Vagina (tissue), 2 donors: ENCODE measurements at regions not wholly inside any gene's neighbourhood (a gene's known extent, or its start where the extent isn't known, plus 50 kb on each side); places are given as distances from the start of the nearest gene placed in this dataset.

Experiments
- DNase-seq, 2 donors: peaks; one replicate each; pipeline ENCODE4 v3.0.0-alpha.2; 2017; ENCODE audit errors: extremely low spot score in 2 of 2
- H3K27ac ChIP-seq: fragments of 200-600 bp; sonication (generic); one replicate; pipeline ENCODE4 v1.5.1; 2019
- H3K27me3 ChIP-seq: fragments of 200-600 bp; sonication (generic); one replicate; pipeline ENCODE4 v1.5.1; 2019
- H3K36me3 ChIP-seq, 2 donors: fragments of 200-600 bp; sonication (generic); one replicate each; pipeline ENCODE4 v1.5.1; 2017 to 2019
- H3K4me1 ChIP-seq: fragments of 200-600 bp; sonication (generic); one replicate; pipeline ENCODE4 v1.5.1; 2019
- H3K4me3 ChIP-seq, 2 donors: fragments of 200-600 bp; sonication (generic); 1 replicate in 1 of 2; 2 replicates in 1 of 2; pipeline ENCODE4 v1.5.1; 2016 to 2019
- H3K9me3 ChIP-seq: fragments of 200-600 bp; sonication (generic); one replicate; pipeline ENCODE4 v1.5.1; 2019
- CTCF ChIP-seq, 3 experiments: fragments of 450-650 bp in 2 of 3; fragments of 200-600 bp in 1 of 3; sonication (generic) in 1 of 3; IDR thresholded peaks; one replicate each; pipeline ENCODE4 v1.5.1; 2017 to 2019; ENCODE audit warnings: antibody characterized with exemption in 3 of 3, mild to moderate bottlenecking in 2 of 3, moderate library complexity in 2 of 3
- POLR2A ChIP-seq, 2 donors: fragments of 450-650 bp; IDR thresholded peaks; one replicate each; pipeline ENCODE4 v1.6.1; 2017; ENCODE audit warnings: antibody characterized with exemption in 2 of 2, mild to moderate bottlenecking in 2 of 2, moderate library complexity in 2 of 2
- POLR2AphosphoS5 ChIP-seq, 2 donors: sonication (generic); formaldehyde crosslinking; IDR thresholded peaks; one replicate each; pipeline ENCODE4 v1.9.0; 2017; ENCODE audit warnings: antibody characterized with exemption in 2 of 2, mild to moderate bottlenecking in 2 of 2, low read depth in 1 of 2; ENCODE audit not compliant: insufficient read depth in 1 of 2
- intact Hi-C: fragments of 100-400 bp; cut with DNase I; formaldehyde crosslinking; loops from one replicate; pipeline ENCODE4 v1.15.1; 2023

GRCh38 chr5:164127527-164127926 lies 622.1 kb downstream of the MAT2B start:
- H3K4me3 ChIP-seq, result no peak overlapping the region
- H3K4me1 ChIP-seq, result no peaks in the 10 kb centered on the region
- H3K36me3 ChIP-seq, result no peaks in the 10 kb centered on the region
- TF ChIP-seq CTCF (IDR thresholded peaks at IDR 0.05), result no peak
- TF ChIP-seq POLR2AphosphoS5 (IDR thresholded peaks at IDR 0.05; ENCODE audit: insufficient read depth in 1 of 2, low read depth in 1 of 2), result no peak
- TF ChIP-seq POLR2A (IDR thresholded peaks at IDR 0.05), result no peak
- no peaks in the 10 kb centered on the region for H3K27me3 ChIP-seq
- no peaks in the 10 kb centered on the region for H3K9me3 ChIP-seq
- intact Hi-C loops, result no loop called here
- DNase-seq, result no peak
- no peak overlapping the region for H3K27ac ChIP-seq

- Histone ChIP-seq H3K27me3 (no peaks in the 10 kb centered on the region), H3K4me3 (no peak overlapping the region), H3K9me3 (no peaks in the 10 kb centered on the region), H3K27ac (no peak overlapping the region), H3K36me3 (no peaks in the 10 kb centered on the region), H3K4me1 (no peaks in the 10 kb centered on the region)
- no peak for DNase-seq
- intact Hi-C loops, result no loop called here
- TF ChIP-seq POLR2A (IDR thresholded peaks at IDR 0.05), result no peak
- no peak for TF ChIP-seq POLR2AphosphoS5 (IDR thresholded peaks at IDR 0.05; ENCODE audit: insufficient read depth in 1 of 2, low read depth in 1 of 2)
- no peak for TF ChIP-seq CTCF (IDR thresholded peaks at IDR 0.05)
Measured at GRCh38 chr5:164132358-164132757, 626.9 kb downstream of the MAT2B start.

- Histone ChIP-seq H3K27me3 (no peaks in the 10 kb centered on the region), H3K4me3 (no peak overlapping the region), H3K9me3 (no peaks in the 10 kb centered on the region), H3K36me3 (no peaks in the 10 kb centered on the region), H3K27ac (no peak overlapping the region), H3K4me1 (no peaks in the 10 kb centered on the region)
- TF ChIP-seq POLR2A (IDR thresholded peaks at IDR 0.05) (no peak), POLR2AphosphoS5 (IDR thresholded peaks at IDR 0.05; ENCODE audit: insufficient read depth in 1 of 2, low read depth in 1 of 2) (no peak), CTCF (IDR thresholded peaks at IDR 0.05) (no peak)
- DNase-seq, result no peak
- intact Hi-C loops, result no loop called here
Measured at GRCh38 chr5:164137095-164137494, 631.7 kb downstream of the MAT2B start.

- Histone ChIP-seq H3K4me3 (no peak overlapping the region), H3K27me3 (no peaks in the 10 kb centered on the region), H3K36me3 (no peaks in the 10 kb centered on the region), H3K9me3 (no peaks in the 10 kb centered on the region), H3K27ac (no peak overlapping the region), H3K4me1 (no peaks in the 10 kb centered on the region)
- no peak for DNase-seq
- intact Hi-C loops, result no loop called here
- TF ChIP-seq POLR2A (IDR thresholded peaks at IDR 0.05), result no peak
- TF ChIP-seq CTCF (IDR thresholded peaks at IDR 0.05), result no peak
- no peak for TF ChIP-seq POLR2AphosphoS5 (IDR thresholded peaks at IDR 0.05; ENCODE audit: insufficient read depth in 1 of 2, low read depth in 1 of 2)
Measured at GRCh38 chr5:164139423-164139822, 634.0 kb downstream of the MAT2B start.

- no peaks in the 10 kb centered on the region for H3K27me3 ChIP-seq
- DNase-seq, result no peak
- TF ChIP-seq POLR2AphosphoS5 (IDR thresholded peaks at IDR 0.05; ENCODE audit: insufficient read depth in 1 of 2, low read depth in 1 of 2) (no peak), CTCF (IDR thresholded peaks at IDR 0.05) (no peak), POLR2A (IDR thresholded peaks at IDR 0.05) (no peak)
- intact Hi-C loops, result no loop called here
- no peaks in the 10 kb centered on the region for H3K4me1 ChIP-seq
- no peaks in the 10 kb centered on the region for H3K9me3 ChIP-seq
- no peak overlapping the region for H3K4me3 ChIP-seq
- H3K36me3 ChIP-seq, result no peaks in the 10 kb centered on the region
- H3K27ac ChIP-seq, result no peak overlapping the region
Measured at GRCh38 chr5:164145458-164145857, 640.0 kb downstream of the MAT2B start.
